Natural killer cell (primary cell): ENCODE measurements at regions not wholly inside any gene's neighbourhood (a gene's known extent, or its start where the extent isn't known, plus 50 kb on each side); places are given as distances from the start of the nearest gene placed in this dataset.

ENCODE experiments used
- ATAC-seq, 3 donors: fragments of 150-1000 bp in 2 of 3; fragments of 200-7000 bp in 1 of 3; cut with Tn5 transposase; 1 replicate in 1 of 3; 2 replicates in 2 of 3; pipeline ENCODE4 v1.10.0; 2021; ENCODE audit warnings: mild to moderate bottlenecking in 2 of 3, moderate library complexity in 2 of 3
- DNase-seq, 2 donors: peaks; one replicate each; pipeline versions ENCODE4 v3.0.0 to v3.0.0-alpha.2; 2013 to 2021; ENCODE audit warnings: mixed read lengths in 1 of 2
- H3K27ac ChIP-seq: one replicate; pipeline ENCODE4 v1.5.1; 2013; ENCODE audit warnings: mild to moderate bottlenecking, low read length
- H3K27me3 ChIP-seq: one replicate; pipeline ENCODE4 v1.6.1; 2013; ENCODE audit warnings: low read length; ENCODE audit not compliant: control insufficient read depth, insufficient read depth
- H3K36me3 ChIP-seq: one replicate; pipeline ENCODE4 v1.6.1; 2013; ENCODE audit warnings: low read length; ENCODE audit not compliant: control insufficient read depth, insufficient read depth
- H3K4me1 ChIP-seq: one replicate; pipeline ENCODE4 v1.6.1; 2013; ENCODE audit warnings: low read length; ENCODE audit not compliant: control insufficient read depth, insufficient read depth
- H3K4me3 ChIP-seq: one replicate; pipeline ENCODE4 v1.5.1; 2013; ENCODE audit warnings: low read length
- H3K9me3 ChIP-seq: one replicate; pipeline ENCODE4 v1.6.1; 2013; ENCODE audit warnings: low read length; ENCODE audit not compliant: control insufficient read depth, insufficient read depth
- H3K27ac Mint-ChIP-seq, 2 donors: one replicate each; pipeline ENCODE4 v1.8.0; 2022; ENCODE audit warnings: mild to moderate bottlenecking in 2 of 2, mixed read lengths in 2 of 2, moderate library complexity in 1 of 2
- H3K27me3 Mint-ChIP-seq, 2 donors: one replicate each; pipeline ENCODE4 v1.8.0; 2022; ENCODE audit warnings: low read depth in 2 of 2, mixed read lengths in 2 of 2
- H3K36me3 Mint-ChIP-seq: one replicate; pipeline ENCODE4 v1.8.0; 2022; ENCODE audit warnings: mixed read lengths
- H3K4me1 Mint-ChIP-seq, 2 donors: one replicate each; pipeline ENCODE4 v1.8.0; 2022; ENCODE audit warnings: mixed read lengths in 2 of 2
- H3K4me3 Mint-ChIP-seq: one replicate; pipeline ENCODE4 v1.8.0; 2022; ENCODE audit warnings: mild to moderate bottlenecking, moderate library complexity, mixed read lengths
- H3K9me3 Mint-ChIP-seq, 2 donors: one replicate each; pipeline ENCODE4 v1.8.0; 2022; ENCODE audit warnings: mixed read lengths in 2 of 2
- CTCF ChIP-seq: fragments of 200-600 bp; IDR thresholded peaks from one replicate; pipeline ENCODE4 v1.8.0; 2022; ENCODE audit warnings: antibody characterized with exemption
- WGBS: methylation state at CpG from one replicate; pipeline ENCODE4 v1.1.7; 2013; ENCODE audit warnings: missing lambda C conversion rate; ENCODE audit not compliant: insufficient coverage; 5-methylcytosine and 5-hydroxymethylcytosine counted together
- intact Hi-C: fragments of 100-400 bp; cut with micrococcal nuclease; formaldehyde crosslinking; loops from one replicate; pipeline ENCODE4 v1.14.2; 2022

- no peaks in the 10 kb centered on the region for H3K4me1 Mint-ChIP-seq
- no peak for TF ChIP-seq CTCF
- Histone ChIP-seq H3K9me3 (no peaks in the 10 kb centered on the region), H3K27me3 (no peaks in the 10 kb centered on the region), H3K27ac (no peak overlapping the region), H3K36me3 (no peaks in the 10 kb centered on the region), H3K4me1 (no peaks in the 10 kb centered on the region), H3K4me3 (no peak overlapping the region)
- WGBS, result 97% methylated on average over 2 of the region's 3 CpGs
- no peak overlapping the region for H3K4me3 Mint-ChIP-seq
- no peaks in the 10 kb centered on the region for H3K9me3 Mint-ChIP-seq
- no peaks in the 10 kb centered on the region for H3K36me3 Mint-ChIP-seq
- intact Hi-C loops, result no loop called here
- ATAC-seq, result no peak
- H3K27ac Mint-ChIP-seq, result no peak overlapping the region
- H3K27me3 Mint-ChIP-seq, result no peaks in the 10 kb centered on the region
- DNase-seq, result no peak
Measured at GRCh38 chr10:83848677-83849076, 290.6 kb upstream of the GHITM start.

- ATAC-seq (no peak), DNase-seq (no peak)
- no peak overlapping the region for H3K27ac ChIP-seq
- H3K36me3 ChIP-seq, result no peaks in the 10 kb centered on the region
- H3K4me3 ChIP-seq, result no peak overlapping the region
- no peaks in the 10 kb centered on the region for H3K27me3 ChIP-seq
- no peaks in the 10 kb centered on the region for H3K9me3 Mint-ChIP-seq
- no peak overlapping the region for H3K4me3 Mint-ChIP-seq
- H3K4me1 ChIP-seq, result no peaks in the 10 kb centered on the region
- no peak for TF ChIP-seq CTCF
- H3K36me3 Mint-ChIP-seq, result no peaks in the 10 kb centered on the region
- no peak overlapping the region for H3K27ac Mint-ChIP-seq
- intact Hi-C loops, result no loop called here
- H3K4me1 Mint-ChIP-seq, result no peaks in the 10 kb centered on the region
- H3K27me3 Mint-ChIP-seq, result no peaks in the 10 kb centered on the region
- H3K9me3 ChIP-seq, result no peaks in the 10 kb centered on the region
Measured at GRCh38 chr10:83849150-83849549, 290.2 kb upstream of the GHITM start.

GRCh38 chr10:83852146-83852545 lies 287.2 kb upstream of the GHITM start:
- Mint-ChIP-seq H3K27me3 (no peaks in the 10 kb centered on the region), H3K4me1 (no peaks in the 10 kb centered on the region), H3K27ac (no peak overlapping the region), H3K9me3 (no peaks in the 10 kb centered on the region), H3K36me3 (no peaks in the 10 kb centered on the region), H3K4me3 (no peak overlapping the region)
- Histone ChIP-seq H3K4me1 (no peaks in the 10 kb centered on the region), H3K9me3 (no peaks in the 10 kb centered on the region), H3K27ac (no peak overlapping the region), H3K27me3 (no peaks in the 10 kb centered on the region), H3K4me3 (no peak overlapping the region), H3K36me3 (no peaks in the 10 kb centered on the region)
- intact Hi-C loops, result no loop called here
- ATAC-seq (no peak), DNase-seq (no peak)
- TF ChIP-seq CTCF, result no peak
- no CpG with 5 or more reads among the region's 1 CpG for WGBS

DNA sequence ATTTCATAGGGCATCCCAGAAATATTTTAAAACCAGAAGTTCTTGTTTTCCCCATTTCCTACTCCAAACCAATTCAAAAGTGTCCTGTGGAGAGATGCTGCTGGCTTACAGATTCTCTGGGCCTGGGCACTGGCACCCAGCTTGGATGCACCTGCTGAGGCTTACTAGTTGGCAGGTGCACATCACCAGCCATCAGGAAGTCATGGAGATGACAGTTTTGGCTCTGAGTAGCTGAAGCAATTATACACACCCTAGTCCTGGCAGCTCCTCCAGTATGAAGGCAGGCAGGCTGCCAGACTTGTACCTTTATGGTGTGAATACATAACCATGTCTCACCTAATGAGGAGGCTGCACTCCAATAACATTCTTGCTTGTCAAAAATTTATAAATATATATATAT lies 276.6 kb upstream of the GHITM start:
- no peak overlapping the region for H3K4me3 ChIP-seq
- ATAC-seq (no peak), DNase-seq (no peak)
- Mint-ChIP-seq H3K9me3 (peaks cover 2 to 7% of the 10 kb centered on the region in 2 donors), H3K4me1 (no peaks in the 10 kb centered on the region), H3K27ac (no peak overlapping the region), H3K36me3 (no peaks in the 10 kb centered on the region), H3K4me3 (no peak overlapping the region), H3K27me3 (peaks cover 0 to 2% of the 10 kb centered on the region in 2 donors)
- intact Hi-C loops, result no loop called here
- H3K4me1 ChIP-seq, result no peaks in the 10 kb centered on the region
- no peak for TF ChIP-seq CTCF
- no peaks in the 10 kb centered on the region for H3K9me3 ChIP-seq
- no peak overlapping the region for H3K27ac ChIP-seq
- no peaks in the 10 kb centered on the region for H3K27me3 ChIP-seq
- no peaks in the 10 kb centered on the region for H3K36me3 ChIP-seq
